ENCODE measurements at regions not wholly inside any gene's neighbourhood (a gene's known extent, or its start where the extent isn't known, plus 50 kb on each side); places are given as distances from the start of the nearest gene placed in this dataset.

- TF ChIP-seq REST (IDR thresholded peaks at IDR 0.05; ENCODE audit: low read depth, low read length), result no peak
- TF ChIP-seq SIN3A (IDR thresholded peaks at IDR 0.05; ENCODE audit: borderline replicate concordance, low read depth, low read length), result no peak
Observed at GRCh38 chr6:44022671-44023352, 104.4 kb downstream of the MRPL14 start (continued).

GRCh38 chr6:44022296-44022661 is 105.0 kb downstream of the MRPL14 start:
- peaks cover 0 to 32% of the 10 kb centered on the region in 2 experiments; a peak in 1 of 4 replicates for H3K4me1 ChIP-seq (ENCODE audit: control insufficient read depth in 1 of 2, insufficient read depth in 2 of 2, low read depth in 1 of 2, low read length in 1 of 2)
- TF ChIP-seq ELF1 (IDR thresholded peaks at IDR 0.05), result no peak
- peak; percentile 29; the same call in 1 of the 2 replicates for TF ChIP-seq FOSL2 (IDR thresholded peaks at IDR 0.05; ENCODE audit: borderline replicate concordance, low read depth)
- no peak for TF ChIP-seq SIN3A (IDR thresholded peaks at IDR 0.05; ENCODE audit: borderline replicate concordance, low read depth, low read length)
- no peak for TF ChIP-seq TCF12 (IDR thresholded peaks at IDR 0.05)
- H3K9me2 ChIP-seq, result no peaks in the 10 kb centered on the region
- no peaks in the 10 kb centered on the region for H3K36me3 ChIP-seq (replicated peaks in 1 of 2; ENCODE audit: control insufficient read depth in 1 of 2, insufficient read depth in 2 of 2, low read length in 1 of 2)
- POLR2A ChIA-PET, result interaction anchor here (0.9 kb wide), 1 partner anchor 32 kb away, joined by 3 read pairs; no protein-coding TSS in a partner anchor
- H3K27ac ChIP-seq (ENCODE audit: low read depth in 2 of 2, low read length in 1 of 2), result peak overlapping the region in 1 of 2 experiments; percentile 4; a peak in 1 of 4 replicates
- WGBS (ENCODE audit: low lambda C conversion rate), result 61% methylated on average over 6 of the region's 7 CpGs
- no peaks in the 10 kb centered on the region for H3K27me3 ChIP-seq (ENCODE audit: insufficient read depth)
- H3F3A ChIP-seq (replicated peaks; ENCODE audit: insufficient read depth), result no peaks in the 10 kb centered on the region
- H4K20me1 ChIP-seq (ENCODE audit: insufficient read depth), result no peaks in the 10 kb centered on the region
- 0 out of 2 replicates have a peak, but pooled peaks cover 8% of the 10 kb centered on the region for H3K9me3 ChIP-seq
- H2AFZ ChIP-seq (ENCODE audit: low read depth), result no peak overlapping the region
- no peak overlapping the region for H3K4me3 ChIP-seq (ENCODE audit: low read depth in 2 of 2, low read length in 1 of 2)
- no peak overlapping the region for H3K9ac ChIP-seq
- DNase-seq, result no peak
- no peaks in the 10 kb centered on the region for H3K79me2 ChIP-seq (ENCODE audit: insufficient read depth)
- H3K4me2 ChIP-seq, result 0 out of 2 replicates have a peak overlapping the region, but pooled peaks have one; percentile 9
- CTCF ChIA-PET, result interaction anchor here (0.7 to 1.0 kb wide), 2 partner anchors 10 to 253 kb away, joined by 3 read pairs; no protein-coding TSS in a partner anchor

GRCh38 chr6:44021589-44022295 is 105.5 kb downstream of the MRPL14 start:
- POLR2A ChIA-PET, result interaction anchor here (0.9 kb wide), 1 partner anchor 32 kb away, joined by 3 read pairs; no protein-coding TSS in a partner anchor
- no peaks in the 10 kb centered on the region for H3K36me3 ChIP-seq (replicated peaks in 1 of 2; ENCODE audit: control insufficient read depth in 1 of 2, insufficient read depth in 2 of 2, low read length in 1 of 2)
- no peak overlapping the region for H3K27ac ChIP-seq (ENCODE audit: low read depth in 2 of 2, low read length in 1 of 2)
- no peak for TF ChIP-seq PBX3 (IDR thresholded peaks at IDR 0.05)
- no peak for TF ChIP-seq POLR2AphosphoS5 (IDR thresholded peaks at IDR 0.05; ENCODE audit: low read depth, low read length)
- TF ChIP-seq USF2 (IDR thresholded peaks at IDR 0.05; ENCODE audit: borderline replicate concordance, low read depth, low read length), result no peak
- no peaks in the 10 kb centered on the region for H3K27me3 ChIP-seq (ENCODE audit: insufficient read depth)
- H3K4me1 ChIP-seq (ENCODE audit: control insufficient read depth in 1 of 2, insufficient read depth in 2 of 2, low read depth in 1 of 2, low read length in 1 of 2), result peaks cover 0 to 32% of the 10 kb centered on the region in 2 experiments; a peak in 2 of 4 replicates
- no peak overlapping the region for H3K9ac ChIP-seq
- H3K4me2 ChIP-seq, result 0 out of 2 replicates have a peak overlapping the region, but pooled peaks have one; percentile 9
- CTCF ChIA-PET, result interaction anchor here (0.9 to 1.0 kb wide), 2 partner anchors 53 to 253 kb away, joined by 3 to 4 read pairs; no protein-coding TSS in a partner anchor
- H3K4me3 ChIP-seq (ENCODE audit: low read depth in 2 of 2, low read length in 1 of 2), result no peak overlapping the region
- no peaks in the 10 kb centered on the region for H3K9me2 ChIP-seq
- no peaks in the 10 kb centered on the region for H3K79me2 ChIP-seq (ENCODE audit: insufficient read depth)
- no peaks in the 10 kb centered on the region for H3F3A ChIP-seq (replicated peaks; ENCODE audit: insufficient read depth)
- H4K20me1 ChIP-seq (ENCODE audit: insufficient read depth), result no peaks in the 10 kb centered on the region
- H2AFZ ChIP-seq (ENCODE audit: low read depth), result no peak overlapping the region
- DNase-seq, result no peak
- H3K9me3 ChIP-seq, result peaks cover 11% of the 10 kb centered on the region; the same call in 1 of the 2 replicates
- WGBS (ENCODE audit: low lambda C conversion rate), result 94% methylated on average over 8 of the region's 9 CpGs

All from SK-N-SH (cell line).